HepG2 (cell line): ENCODE measurements at regions not wholly inside any gene's neighbourhood (a gene's known extent, or its start where the extent isn't known, plus 50 kb on each side); places are given as distances from the start of the nearest gene placed in this dataset.

ENCODE experiments used
- ATAC-seq: fragments of 200-7000 bp; cut with Tn5 transposase; 3 replicates; pipeline ENCODE4 v1.9.1; 2020; ENCODE audit warnings: mild to moderate bottlenecking, moderate library complexity
- BruUV-seq: library from RNA; stranded (reverse); fragments of 400-500 nt; replicated peaks from 2 replicates; lab custom pipeline; 2021; lab: Mats Ljungman, UMichigan
- CTCF ChIA-PET: fragments of 300-600 bp; formaldehyde crosslinking; extraction: SDS; loops from one replicate; lab custom pipeline; 2021; ENCODE audit warnings: low total read pairs, inconsistent platforms, low intra/inter-chr PET ratio; lab: Yijun Ruan, JAX
- POLR2A ChIA-PET: fragments of 350-600 bp; sonication (Branson Sonifier 250); formaldehyde crosslinking; loops from one replicate; lab custom pipeline; 2020; ENCODE audit warnings: antibody characterized with exemption, inconsistent platforms; lab: Yijun Ruan, JAX
- DNase-seq: peaks from one replicate; pipeline ENCODE4 v3.0.0-alpha.2; 2015; ENCODE audit warnings: low spot score
- FAIRE-seq: peaks from 3 replicates; lab custom pipeline; 2011; peaks lifted over from hg19 to GRCh38; lab: Jason Lieb, UNC
- H2AFZ ChIP-seq: one replicate; pipeline ENCODE4 v1.6.1; 2011; ENCODE audit warnings: low read length, inconsistent platforms
- H3K27ac ChIP-seq: fragments of 300-600 bp; 3 replicates; pipeline ENCODE4 v1.8.0; 2011; ENCODE audit warnings: mixed run types, mild to moderate bottlenecking, mixed read lengths, low read length, inconsistent platforms; ENCODE audit not compliant: insufficient read depth; ENCODE audit errors: extremely low read length
- H3K27me3 ChIP-seq, 2 experiments: fragments of 200-600 bp in 1 of 2; 2 replicates in 1 of 2; 3 replicates in 1 of 2; pipeline versions ENCODE4 v1.6.0 to v1.8.0; 2011; ENCODE audit warnings: low read length in 2 of 2, mild to moderate bottlenecking in 2 of 2, moderate library complexity in 2 of 2, inconsistent platforms in 1 of 2; ENCODE audit not compliant: insufficient read depth in 2 of 2, control insufficient read depth in 1 of 2
- H3K36me3 ChIP-seq, 2 experiments: fragments of 200-600 bp in 1 of 2; replicated peaks in 1 of 2; 2 replicates in 1 of 2; 3 replicates in 1 of 2; pipeline versions ENCODE4 v1.5.1 to v1.8.0; 2011; ENCODE audit warnings: low read length in 2 of 2, inconsistent platforms in 1 of 2; ENCODE audit not compliant: insufficient read depth in 2 of 2, control insufficient read depth in 1 of 2
- H3K4me1 ChIP-seq: 2 replicates; pipeline ENCODE4 v1.5.1; 2012; ENCODE audit warnings: low read length, inconsistent platforms; ENCODE audit not compliant: insufficient read depth
- H3K4me2 ChIP-seq: 2 replicates; pipeline ENCODE4 v1.6.0; 2011; ENCODE audit warnings: low read depth, low read length, inconsistent platforms
- H3K4me3 ChIP-seq, 3 experiments: fragments of 200-600 bp in 1 of 3; sonication (generic), shearing (Covaris generic) in 1 of 3; replicated peaks in 1 of 3; 2 replicates each; pipeline ENCODE4 v1.5.1; 2011 to 2016; ENCODE audit warnings: low read length in 3 of 3, inconsistent platforms in 2 of 3, low read depth in 2 of 3, mild to moderate bottlenecking in 2 of 3, control low read depth in 1 of 3, mixed read lengths in 1 of 3; ENCODE audit not compliant: insufficient read depth in 1 of 3
- H3K79me2 ChIP-seq: one replicate; pipeline ENCODE4 v1.6.1; 2011; ENCODE audit warnings: low read length, inconsistent platforms; ENCODE audit not compliant: insufficient read depth
- H3K9ac ChIP-seq: 2 replicates; pipeline ENCODE4 v1.6.0; 2011; ENCODE audit warnings: mild to moderate bottlenecking, low read depth, low read length, inconsistent platforms; ENCODE audit not compliant: insufficient read depth
- H3K9me3 ChIP-seq: 2 replicates; pipeline ENCODE4 v1.5.1; 2012; ENCODE audit warnings: mild to moderate bottlenecking, low read length
- H4K20me1 ChIP-seq: 2 replicates; pipeline ENCODE4 v1.6.0; 2011; ENCODE audit warnings: inconsistent platforms, mild to moderate bottlenecking, low read length, moderate library complexity; ENCODE audit not compliant: insufficient read depth
- BHLHE40 ChIP-seq: IDR thresholded peaks from 2 replicates; pipeline ENCODE4 v1.6.1; 2011; ENCODE audit warnings: low read length, improper control_type of control experiment
- CCDC6 ChIP-seq: sonication (generic); formaldehyde crosslinking; IDR thresholded peaks from 2 replicates; pipeline ENCODE4 v1.8.1; 2022; ENCODE audit warnings: mild to moderate bottlenecking, missing genetic modification reagents, moderate library complexity
- IRF2 ChIP-seq: IDR thresholded peaks from 2 replicates; pipeline ENCODE4 v1.6.1; 2018; ENCODE audit warnings: missing genetic modification reagents, missing compliant biosample characterization
- KLF6 ChIP-seq: IDR thresholded peaks from 2 replicates; pipeline ENCODE4 v1.8.0; 2016; ENCODE audit warnings: missing biosample characterization, missing genetic modification reagents
- RFX3 ChIP-seq: IDR thresholded peaks from 2 replicates; pipeline ENCODE4 v1.6.1; 2016; ENCODE audit warnings: missing biosample characterization, missing genetic modification reagents
- RORA ChIP-seq: sonication (generic); formaldehyde crosslinking; IDR thresholded peaks from 2 replicates; pipeline ENCODE4 v1.5.0; 2020; ENCODE audit warnings: mild to moderate bottlenecking, missing genetic modification reagents, moderate library complexity
- SP140L ChIP-seq: sonication (generic); formaldehyde crosslinking; IDR thresholded peaks from 2 replicates; pipeline ENCODE4 v1.4.0; 2020; ENCODE audit warnings: missing genetic modification reagents, borderline replicate concordance
- SRSF4 ChIP-seq: fragments of 200-400 bp; formaldehyde crosslinking; IDR thresholded peaks from one replicate; pipeline ENCODE4 v1.6.1; 2018; ENCODE audit warnings: mild to moderate bottlenecking, low read depth, low read length, moderate library complexity; ENCODE audit not compliant: poor library complexity, severe bottlenecking
- TCF12 ChIP-seq, 2 experiments: fragments of 450-650 bp in 1 of 2; sonication (generic) in 1 of 2; formaldehyde crosslinking in 1 of 2; IDR thresholded peaks; 2 replicates each; pipeline versions ENCODE4 v1.6.1 to v1.8.0; 2017 to 2022; ENCODE audit warnings: antibody characterized with exemption in 1 of 2, mild to moderate bottlenecking in 1 of 2, missing genetic modification reagents in 1 of 2, moderate library complexity in 1 of 2
- ZKSCAN8 ChIP-seq: IDR thresholded peaks from 2 replicates; pipeline ENCODE4 v1.6.1; 2016; ENCODE audit warnings: borderline replicate concordance, missing genetic modification reagents, missing compliant biosample characterization
- ZNF318 ChIP-seq: sonication (generic); formaldehyde crosslinking; IDR thresholded peaks from 2 replicates; pipeline ENCODE4 v1.4.0; 2020; ENCODE audit warnings: mild to moderate bottlenecking, missing genetic modification reagents
- ZNF331 ChIP-seq: sonication (generic); formaldehyde crosslinking; IDR thresholded peaks from 2 replicates; pipeline ENCODE4 v1.4.0; 2020; ENCODE audit warnings: missing genetic modification reagents
- ZNF724P ChIP-seq: sonication (generic); formaldehyde crosslinking; IDR thresholded peaks from 2 replicates; pipeline ENCODE4 v1.8.0; 2022; ENCODE audit warnings: missing genetic modification reagents, borderline replicate concordance
- WGBS: methylation state at CpG from one replicate; pipeline ENCODE4 v1.1.6; 2017; ENCODE audit warnings: low lambda C conversion rate; 5-methylcytosine and 5-hydroxymethylcytosine counted together
- in situ Hi-C: cut with HindIII; loops from 2 replicates; pipeline ENCODE4 v1.10.0; 2017; ENCODE audit warnings: low pct_unique_long_range_greater_than_20kb; ENCODE audit not compliant: extremely low pct_ligation_motif_present
- intact Hi-C: fragments of 100-400 bp; cut with micrococcal nuclease; formaldehyde crosslinking; loops from one replicate; pipeline ENCODE4 v1.10.0; 2022; ENCODE audit not compliant: unreplicated experiment
- TF ChIP-seq, protein P1 (sequence below): sonication (generic); formaldehyde crosslinking; IDR thresholded peaks from 2 replicates; pipeline ENCODE4 v1.5.0; 2020; ENCODE audit warnings: missing genetic modification reagents, mild to moderate bottlenecking, borderline replicate concordance

- CTCF ChIA-PET = no interaction called here
Measured at GRCh38 chr6:81987293-81987692, 234.8 kb upstream of the TENT5A start.

DNA sequence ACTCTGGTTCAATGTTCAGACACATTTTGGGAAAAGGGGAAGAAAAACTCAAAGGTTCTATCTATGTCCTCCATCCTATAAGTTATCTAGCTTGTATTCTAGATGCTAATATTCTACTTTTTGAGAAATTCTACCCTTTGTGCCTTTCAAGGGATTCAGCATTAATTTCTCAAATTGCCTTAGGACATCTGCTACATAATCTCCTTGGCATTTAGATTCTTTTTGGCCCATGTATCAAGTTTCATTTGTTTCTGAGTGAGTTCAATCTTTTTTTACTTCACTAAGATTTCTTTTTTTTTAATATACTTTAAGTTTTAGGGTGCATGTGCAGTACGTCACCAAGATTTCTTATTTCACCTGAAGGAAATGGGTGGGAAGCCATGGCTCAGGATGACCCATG is 232.7 kb upstream of the TENT5A start:
- intact Hi-C loops = no loop called here
- WGBS = 91% methylated on average over 1 of the region's 1 CpG
- CTCF ChIA-PET = no interaction called here

More at GRCh38 chr6:81987293-81987692, 234.8 kb upstream of the TENT5A start:
- no peak overlapping the region for H3K4me2 ChIP-seq
- no peaks in the 10 kb centered on the region for H3K4me1 ChIP-seq
- no peaks in the 10 kb centered on the region for H3K36me3 ChIP-seq
- no peaks in the 10 kb centered on the region for H3K9me3 ChIP-seq
- no peak overlapping the region for H2AFZ ChIP-seq
- no peaks in the 10 kb centered on the region for H3K79me2 ChIP-seq
- intact Hi-C loops (no loop called here), in situ Hi-C loops (no loop called here)
- DNase-seq (no peak), ATAC-seq (no peak), FAIRE-seq (no peak)
- H3K27me3 ChIP-seq = no peaks in the 10 kb centered on the region
- H3K4me3 ChIP-seq = no peak overlapping the region
- TF ChIP-seq CCDC6 (CRISPR knock-in tag) (no peak), RFX3 (CRISPR knock-in tag) (no peak), SP140L (no peak), ZNF331 (CRISPR knock-in tag) (no peak), TCF12 (IDR thresholded peaks at IDR 0.05) (no peak), TCF12 (CRISPR knock-in tag; IDR thresholded peaks at IDR 0.05) (no peak), IRF2 (CRISPR knock-in tag) (no peak), KLF6 (CRISPR knock-in tag) (no peak)
- TF ChIP-seq, protein P1, sequence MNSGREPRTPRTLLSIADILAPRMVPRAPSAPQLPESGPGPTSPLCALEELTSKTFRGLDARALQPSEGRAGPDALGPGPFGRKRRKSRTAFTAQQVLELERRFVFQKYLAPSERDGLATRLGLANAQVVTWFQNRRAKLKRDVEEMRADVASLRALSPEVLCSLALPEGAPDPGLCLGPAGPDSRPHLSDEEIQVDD (CRISPR knock-in tag) = no peak
- no TSS peak for BruUV-seq
- H4K20me1 ChIP-seq = no peaks in the 10 kb centered on the region
- H3K9ac ChIP-seq = no peak overlapping the region
- POLR2A ChIA-PET = no interaction called here
- 76% methylated on average over 3 of the region's 3 CpGs for WGBS
- no peak overlapping the region for H3K27ac ChIP-seq

More for the DNA sequence above, 232.7 kb upstream of the TENT5A start:
- no peaks in the 10 kb centered on the region for H3K36me3 ChIP-seq
- no peak overlapping the region for H3K4me2 ChIP-seq
- FAIRE-seq (no peak), DNase-seq (no peak), ATAC-seq (no peak)
- no peak overlapping the region for H3K4me3 ChIP-seq
- no peaks in the 10 kb centered on the region for H4K20me1 ChIP-seq
- no peaks in the 10 kb centered on the region for H3K27me3 ChIP-seq
- H3K27ac ChIP-seq = no peak overlapping the region
- H3K4me1 ChIP-seq = no peaks in the 10 kb centered on the region
- no peak overlapping the region for H3K9ac ChIP-seq
- TF ChIP-seq ZKSCAN8 (CRISPR knock-in tag) (no peak), SRSF4 (no peak), ZNF724P (CRISPR knock-in tag) (no peak), BHLHE40 (no peak), RORA (CRISPR knock-in tag) (no peak), ZNF318 (CRISPR knock-in tag) (no peak)
- in situ Hi-C loops = no loop called here
- H3K9me3 ChIP-seq = 0 out of 2 replicates have a peak, but pooled peaks cover under 1% of the 10 kb centered on the region
- H2AFZ ChIP-seq = no peak overlapping the region
- POLR2A ChIA-PET = no interaction called here
- BruUV-seq = no TSS peak
- H3K79me2 ChIP-seq = no peaks in the 10 kb centered on the region
